Mesendoderm (in vitro differentiated cells): ENCODE measurements at regions not wholly inside any gene's neighbourhood (a gene's known extent, or its start where the extent isn't known, plus 50 kb on each side); places are given as distances from the start of the nearest gene placed in this dataset.

ENCODE experiments used
- DNase-seq: peaks from one replicate; pipeline ENCODE4 v3.0.0; 2013
- H2AK5ac ChIP-seq: 2 replicates; pipeline ENCODE4 v1.6.1; 2013; ENCODE audit warnings: low read length, inconsistent platforms
- H2BK120ac ChIP-seq: 2 replicates; pipeline ENCODE4 v1.6.1; 2013; ENCODE audit warnings: low read depth, mild to moderate bottlenecking, low read length, moderate library complexity, mixed read lengths
- H2BK15ac ChIP-seq: replicated peaks from 2 replicates; pipeline ENCODE4 v1.6.1; 2013; ENCODE audit warnings: low read depth, mild to moderate bottlenecking, moderate library complexity
- H2BK5ac ChIP-seq: 2 replicates; pipeline ENCODE4 v1.6.1; 2013; ENCODE audit warnings: low read length, inconsistent platforms
- H3K18ac ChIP-seq: 2 replicates; pipeline ENCODE4 v1.6.1; 2013; ENCODE audit warnings: mild to moderate bottlenecking, low read length, mixed read lengths
- H3K23ac ChIP-seq: one replicate; pipeline ENCODE4 v1.6.1; 2013; ENCODE audit warnings: low read length
- H3K27ac ChIP-seq: 2 replicates; pipeline ENCODE4 v1.5.1; 2013; ENCODE audit warnings: low read depth, mild to moderate bottlenecking, inconsistent platforms, low read length, moderate library complexity
- H3K27me3 ChIP-seq: 2 replicates; pipeline ENCODE4 v1.6.1; 2013; ENCODE audit warnings: low read length, control low read depth, mild to moderate bottlenecking, inconsistent platforms; ENCODE audit not compliant: insufficient read depth, poor library complexity
- H3K36me3 ChIP-seq: 2 replicates; pipeline ENCODE4 v1.6.1; 2013; ENCODE audit warnings: low read length, inconsistent platforms; ENCODE audit not compliant: control insufficient read depth, insufficient read depth
- H3K4ac ChIP-seq: one replicate; pipeline ENCODE4 v1.6.1; 2013; ENCODE audit warnings: low read depth, mild to moderate bottlenecking, low read length, moderate library complexity
- H3K4me1 ChIP-seq: 2 replicates; pipeline ENCODE4 v1.6.1; 2013; ENCODE audit warnings: low read depth, low read length, inconsistent platforms; ENCODE audit not compliant: control insufficient read depth
- H3K4me2 ChIP-seq: 2 replicates; pipeline ENCODE4 v1.6.1; 2013; ENCODE audit warnings: low read length
- H3K4me3 ChIP-seq: 2 replicates; pipeline ENCODE4 v1.5.1; 2013; ENCODE audit warnings: mild to moderate bottlenecking, low read length
- H3K56ac ChIP-seq: one replicate; pipeline ENCODE4 v1.6.1; 2013; ENCODE audit warnings: low read length
- H3K79me1 ChIP-seq: 2 replicates; pipeline ENCODE4 v1.6.1; 2013; ENCODE audit warnings: low read length, inconsistent platforms
- H3K79me2 ChIP-seq: 2 replicates; pipeline ENCODE4 v1.6.1; 2013; ENCODE audit warnings: mild to moderate bottlenecking, low read length; ENCODE audit not compliant: control insufficient read depth, insufficient read depth
- H3K9ac ChIP-seq: 2 replicates; pipeline ENCODE4 v1.6.1; 2013; ENCODE audit warnings: low read length, inconsistent platforms
- H4K5ac ChIP-seq: one replicate; pipeline ENCODE4 v1.6.1; 2013; ENCODE audit warnings: low read length
- H4K8ac ChIP-seq: one replicate; pipeline ENCODE4 v1.6.1; 2013; ENCODE audit warnings: low read depth, mild to moderate bottlenecking, control low read depth, low read length, moderate library complexity
- WGBS: extraction: QIAGEN DNeasy Blood & Tissue Kit; methylation state at CpG from one replicate; pipeline ENCODE4 v1.1.7; 2013; ENCODE audit warnings: low lambda C conversion rate, missing lambda C conversion rate; ENCODE audit not compliant: insufficient coverage; ENCODE audit errors: extremely low coverage; 5-methylcytosine and 5-hydroxymethylcytosine counted together

DNA sequence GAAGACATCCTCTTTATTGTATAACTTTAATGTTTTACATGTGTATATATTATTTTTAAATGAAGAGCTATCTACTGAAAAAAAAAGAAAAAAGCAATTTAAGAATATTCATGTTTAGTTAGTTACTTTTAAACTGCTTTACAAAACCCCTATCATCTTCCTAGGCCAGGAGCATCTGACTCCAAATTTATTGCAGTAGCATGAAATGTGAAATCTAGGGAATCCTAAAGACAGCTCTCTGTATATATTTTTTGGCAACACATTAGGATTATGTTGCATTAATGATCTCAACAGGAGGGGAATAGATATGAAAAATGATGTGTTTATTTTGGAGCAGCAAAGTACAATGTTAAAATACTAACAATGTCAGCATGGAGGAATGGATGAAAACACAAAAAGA, 158.3 kb downstream of the CNTN3 start:
- H3K79me2 ChIP-seq: no peaks in the 10 kb centered on the region
- no peak overlapping the region for H3K18ac ChIP-seq
- H4K8ac ChIP-seq: no peak overlapping the region
- H3K56ac ChIP-seq: no peak overlapping the region
- no peak overlapping the region for H3K27ac ChIP-seq
- no peak overlapping the region for H3K4me3 ChIP-seq
- H2AK5ac ChIP-seq: no peak overlapping the region
- no peak overlapping the region for H3K4me2 ChIP-seq
- no peaks in the 10 kb centered on the region for H3K4me1 ChIP-seq
- no peaks in the 10 kb centered on the region for H3K79me1 ChIP-seq
- no peak overlapping the region for H2BK120ac ChIP-seq
- H2BK15ac ChIP-seq: no peak overlapping the region
- no peaks in the 10 kb centered on the region for H3K27me3 ChIP-seq
- H3K9ac ChIP-seq: no peak overlapping the region
- no peak overlapping the region for H3K23ac ChIP-seq
- H3K4ac ChIP-seq: no peak overlapping the region
- H4K5ac ChIP-seq: no peak overlapping the region
- H2BK5ac ChIP-seq: no peak overlapping the region
- DNase-seq: no peak
- no peaks in the 10 kb centered on the region for H3K36me3 ChIP-seq

DNA sequence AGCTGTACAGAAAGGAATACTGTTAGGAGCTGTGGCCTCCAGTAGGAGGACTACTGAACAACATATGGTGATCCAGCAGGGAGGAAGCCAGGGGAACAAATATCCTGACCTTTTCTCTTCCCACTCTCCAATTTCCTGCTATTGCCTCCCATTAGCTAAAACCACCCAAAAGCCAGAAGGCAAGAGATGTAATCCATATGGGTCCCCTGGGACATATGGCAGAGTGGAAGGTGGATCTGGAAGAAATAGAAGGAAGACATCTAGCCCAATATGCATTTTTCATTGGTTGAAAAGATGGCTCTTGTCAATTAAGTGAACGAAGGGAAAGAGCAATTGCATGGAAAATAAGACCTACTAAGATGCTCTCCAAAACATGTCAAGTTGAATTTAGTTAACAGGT, 167.2 kb downstream of the CNTN3 start:
- Histone ChIP-seq H2BK5ac (no peak overlapping the region), H2AK5ac (no peak overlapping the region), H3K27me3 (no peaks in the 10 kb centered on the region), H3K27ac (no peak overlapping the region), H3K4me1 (no peaks in the 10 kb centered on the region), H2BK120ac (no peak overlapping the region), H3K79me1 (no peaks in the 10 kb centered on the region), H4K5ac (no peak overlapping the region), H3K79me2 (no peaks in the 10 kb centered on the region), H4K8ac (no peak overlapping the region), H3K18ac (no peak overlapping the region), H3K23ac (no peak overlapping the region), H3K4ac (no peak overlapping the region), H3K56ac (no peak overlapping the region), H3K4me3 (no peak overlapping the region), H3K4me2 (no peak overlapping the region), H2BK15ac (no peak overlapping the region), H3K36me3 (no peaks in the 10 kb centered on the region), H3K9ac (no peak overlapping the region)
- no CpG with 5 or more reads among the region's 1 CpG for WGBS
- no peak for DNase-seq

GRCh38 chr3:74445541-74445940, 168.9 kb downstream of the CNTN3 start:
- Histone ChIP-seq H3K18ac (no peak overlapping the region), H3K36me3 (no peaks in the 10 kb centered on the region), H2AK5ac (no peak overlapping the region), H2BK15ac (no peak overlapping the region), H4K5ac (no peak overlapping the region), H3K79me1 (no peaks in the 10 kb centered on the region), H3K79me2 (no peaks in the 10 kb centered on the region), H3K9ac (no peak overlapping the region), H4K8ac (no peak overlapping the region), H3K23ac (no peak overlapping the region), H2BK120ac (no peak overlapping the region), H2BK5ac (no peak overlapping the region), H3K4ac (no peak overlapping the region), H3K4me2 (no peak overlapping the region), H3K56ac (no peak overlapping the region), H3K4me1 (no peaks in the 10 kb centered on the region), H3K27me3 (no peaks in the 10 kb centered on the region), H3K4me3 (no peak overlapping the region), H3K27ac (no peak overlapping the region)
- no CpG with 5 or more reads among the region's 1 CpG for WGBS
- DNase-seq: no peak

- Histone ChIP-seq H3K56ac (no peak overlapping the region), H2AK5ac (no peak overlapping the region), H2BK5ac (no peak overlapping the region), H2BK15ac (no peak overlapping the region), H3K4me1 (no peaks in the 10 kb centered on the region), H3K18ac (no peak overlapping the region), H3K27me3 (no peaks in the 10 kb centered on the region), H4K5ac (no peak overlapping the region), H3K79me2 (no peaks in the 10 kb centered on the region), H3K4ac (no peak overlapping the region), H3K4me3 (no peak overlapping the region), H3K23ac (no peak overlapping the region), H3K79me1 (no peaks in the 10 kb centered on the region), H2BK120ac (no peak overlapping the region), H3K4me2 (no peak overlapping the region), H3K36me3 (no peaks in the 10 kb centered on the region), H3K27ac (no peak overlapping the region), H4K8ac (no peak overlapping the region), H3K9ac (no peak overlapping the region)
- no peak for DNase-seq
These were observed 171.4 kb downstream of the CNTN3 start for GRCh38 chr3:74443102-74443501.

DNA sequence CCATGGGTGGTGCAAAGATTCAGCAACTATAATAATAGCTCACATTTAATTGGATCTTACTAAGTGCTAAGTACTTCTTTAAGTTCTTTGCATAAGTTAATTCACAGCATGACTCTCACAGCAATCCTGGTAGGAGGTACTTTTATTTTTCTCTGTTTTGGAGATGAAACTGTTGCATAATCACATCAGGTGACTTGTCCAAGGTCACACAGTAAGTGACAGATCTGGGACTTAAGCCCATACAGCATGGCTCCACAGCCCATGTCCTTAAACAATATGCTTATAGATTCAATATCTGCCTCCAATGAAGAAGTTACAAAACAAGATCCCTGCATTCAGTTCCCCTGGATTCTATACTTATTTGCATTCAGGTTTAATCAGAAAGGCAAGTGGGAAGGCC, 171.8 kb downstream of the CNTN3 start:
- H3K4me3 ChIP-seq: no peak overlapping the region
- no peak overlapping the region for H3K9ac ChIP-seq
- no peak overlapping the region for H3K4ac ChIP-seq
- H4K5ac ChIP-seq: no peak overlapping the region
- H3K27ac ChIP-seq: no peak overlapping the region
- no peak overlapping the region for H2BK120ac ChIP-seq
- no peak overlapping the region for H3K56ac ChIP-seq
- no peaks in the 10 kb centered on the region for H3K27me3 ChIP-seq
- H3K23ac ChIP-seq: no peak overlapping the region
- no peak overlapping the region for H2AK5ac ChIP-seq
- H2BK15ac ChIP-seq: no peak overlapping the region
- no peaks in the 10 kb centered on the region for H3K36me3 ChIP-seq
- H3K4me1 ChIP-seq: no peaks in the 10 kb centered on the region
- H3K79me1 ChIP-seq: no peaks in the 10 kb centered on the region
- no peak overlapping the region for H3K18ac ChIP-seq
- H3K79me2 ChIP-seq: no peaks in the 10 kb centered on the region
- no peak overlapping the region for H4K8ac ChIP-seq
- H2BK5ac ChIP-seq: no peak overlapping the region
- DNase-seq: no peak
- no peak overlapping the region for H3K4me2 ChIP-seq

- Histone ChIP-seq H4K8ac (no peak overlapping the region), H3K79me1 (no peaks in the 10 kb centered on the region), H3K56ac (no peak overlapping the region), H4K5ac (no peak overlapping the region), H3K27me3 (no peaks in the 10 kb centered on the region), H2BK5ac (no peak overlapping the region), H3K4ac (no peak overlapping the region), H3K36me3 (no peaks in the 10 kb centered on the region), H3K9ac (no peak overlapping the region), H3K4me1 (no peaks in the 10 kb centered on the region), H3K4me3 (no peak overlapping the region), H3K4me2 (no peak overlapping the region), H3K23ac (no peak overlapping the region), H3K79me2 (no peaks in the 10 kb centered on the region), H3K27ac (no peak overlapping the region), H3K18ac (no peak overlapping the region), H2AK5ac (no peak overlapping the region), H2BK120ac (no peak overlapping the region), H2BK15ac (no peak overlapping the region)
- DNase-seq: no peak
- WGBS: no CpG with 5 or more reads among the region's 2 CpGs
These were observed 172.4 kb downstream of the CNTN3 start for GRCh38 chr3:74442068-74442467.
